Mesothelial cell of epicardium (in vitro differentiated cells): ENCODE measurements at regions not wholly inside any gene's neighbourhood (a gene's known extent, or its start where the extent isn't known, plus 50 kb on each side); places are given as distances from the start of the nearest gene placed in this dataset.
"Not testable (repeated sequence)": the region's sequence is repeated elsewhere in the genome, so short reads cannot be mapped to it uniquely, and the experiment has no call there.

Source experiments
- DNase-seq, 2 experiments: peaks; one replicate each; pipeline ENCODE4 v3.0.0; 2021; ENCODE audit warnings: low spot score in 2 of 2; ENCODE audit not compliant: unreplicated experiment in 2 of 2
- H3K27ac Mint-ChIP-seq: 2 replicates; pipeline ENCODE4 v1.8.0; 2021; ENCODE audit warnings: mixed read lengths
- H3K27me3 Mint-ChIP-seq: 2 replicates; pipeline ENCODE4 v1.8.0; 2021; ENCODE audit warnings: low read depth, mixed read lengths
- H3K36me3 Mint-ChIP-seq: 2 replicates; pipeline ENCODE4 v1.8.0; 2021; ENCODE audit warnings: mixed read lengths
- H3K4me1 Mint-ChIP-seq: 2 replicates; pipeline ENCODE4 v1.8.0; 2021; ENCODE audit warnings: mixed read lengths
- H3K4me3 Mint-ChIP-seq: 2 replicates; pipeline ENCODE4 v1.8.0; 2021; ENCODE audit warnings: mild to moderate bottlenecking, moderate library complexity, mixed read lengths
- H3K9me3 Mint-ChIP-seq: 2 replicates; pipeline ENCODE4 v1.8.0; 2021; ENCODE audit warnings: mixed read lengths
- CTCF ChIP-seq: fragments of 200-600 bp; sonication (generic); IDR thresholded peaks from one replicate; pipeline ENCODE4 v1.5.0; 2021; ENCODE audit warnings: antibody characterized with exemption; ENCODE audit not compliant: unreplicated experiment

- no peak overlapping the region for H3K4me3 Mint-ChIP-seq
- TF ChIP-seq CTCF, result no peak
Observed at GRCh38 chr9:95573463-95573862, 56.7 kb upstream of the PTCH1 start.

GRCh38 chr9:95572381-95573151, 55.8 kb upstream of the PTCH1 start:
- H3K4me3 Mint-ChIP-seq, result no peak overlapping the region
- no peak for DNase-seq
- peaks cover 2% of the 10 kb centered on the region for H3K36me3 Mint-ChIP-seq
- peaks cover 19% of the 10 kb centered on the region for H3K4me1 Mint-ChIP-seq
- TF ChIP-seq CTCF, result no peak
- peaks cover 4% of the 10 kb centered on the region for H3K9me3 Mint-ChIP-seq
- H3K27me3 Mint-ChIP-seq, result peaks cover 76% of the 10 kb centered on the region
- no peak overlapping the region for H3K27ac Mint-ChIP-seq

More at GRCh38 chr9:95573463-95573862, 56.7 kb upstream of the PTCH1 start:
- H3K27me3 Mint-ChIP-seq, result peaks cover 85% of the 10 kb centered on the region
- peaks cover 4% of the 10 kb centered on the region for H3K9me3 Mint-ChIP-seq
- H3K27ac Mint-ChIP-seq, result no peak overlapping the region
- DNase-seq, result no peak
- peaks cover 2% of the 10 kb centered on the region for H3K36me3 Mint-ChIP-seq
- H3K4me1 Mint-ChIP-seq, result peaks cover 19% of the 10 kb centered on the region

GRCh38 chr9:95570646-95571045, 53.9 kb upstream of the PTCH1 start:
- no peaks in the 10 kb centered on the region for H3K36me3 Mint-ChIP-seq
- H3K4me1 Mint-ChIP-seq, result peaks cover 14% of the 10 kb centered on the region
- no peak for TF ChIP-seq CTCF
- H3K4me3 Mint-ChIP-seq, result no peak overlapping the region
- peak overlapping the region; percentile 71 for H3K27ac Mint-ChIP-seq
- DNase-seq, result no peak
- no peaks in the 10 kb centered on the region for H3K9me3 Mint-ChIP-seq
- peaks cover 62% of the 10 kb centered on the region for H3K27me3 Mint-ChIP-seq

- Mint-ChIP-seq H3K27ac (peak overlapping the region; percentile 71), H3K4me1 (peaks cover 12% of the 10 kb centered on the region), H3K27me3 (peaks cover 62% of the 10 kb centered on the region), H3K36me3 (no peaks in the 10 kb centered on the region), H3K4me3 (peak overlapping the region; percentile 36), H3K9me3 (no peaks in the 10 kb centered on the region)
- DNase-seq, result no peak
- no peak for TF ChIP-seq CTCF
Observed at GRCh38 chr9:95570150-95570549, 53.4 kb upstream of the PTCH1 start.

GRCh38 chr9:95568735-95569134, 52.0 kb upstream of the PTCH1 start:
- not testable (repeated sequence) for H3K9me3 Mint-ChIP-seq, H3K36me3 Mint-ChIP-seq, H3K27ac Mint-ChIP-seq, H3K4me3 Mint-ChIP-seq, DNase-seq
- Mint-ChIP-seq H3K4me1 (peaks cover 12% of the 10 kb centered on the region), H3K27me3 (peaks cover 65% of the 10 kb centered on the region)
